Endodermal cell (in vitro differentiated cells): ENCODE measurements at regions not wholly inside any gene's neighbourhood (a gene's known extent, or its start where the extent isn't known, plus 50 kb on each side); places are given as distances from the start of the nearest gene placed in this dataset.
A peak's percentile ranks its signal among the peaks of the same experiment; 100 is the strongest.

Experiments used
- DNase-seq: peaks from one replicate; pipeline ENCODE4 v3.0.0-alpha.2; 2017
- H3K27ac ChIP-seq: 2 replicates; pipeline ENCODE4 v1.5.1; 2013; ENCODE audit warnings: mild to moderate bottlenecking, low read depth, low read length, moderate library complexity
- H3K27me3 ChIP-seq: 2 replicates; pipeline ENCODE4 v1.6.1; 2013; ENCODE audit warnings: mild to moderate bottlenecking, low read length, moderate library complexity; ENCODE audit not compliant: insufficient read depth, control insufficient read depth, poor library complexity, severe bottlenecking
- H3K36me3 ChIP-seq: 2 replicates; pipeline ENCODE4 v1.7.0; 2013; ENCODE audit warnings: mild to moderate bottlenecking, low read length, moderate library complexity; ENCODE audit not compliant: control insufficient read depth, insufficient read depth
- H3K4me1 ChIP-seq: one replicate; pipeline ENCODE4 v1.7.0; 2013; ENCODE audit warnings: low read length; ENCODE audit not compliant: control insufficient read depth, insufficient read depth
- H3K4me3 ChIP-seq: 2 replicates; pipeline ENCODE4 v1.5.1; 2013; ENCODE audit warnings: mild to moderate bottlenecking, low read length, moderate library complexity
- H3K9ac ChIP-seq: 2 replicates; pipeline ENCODE4 v1.6.1; 2013; ENCODE audit warnings: mild to moderate bottlenecking, low read length, moderate library complexity; ENCODE audit not compliant: poor library complexity, severe bottlenecking; ENCODE audit errors: extremely low read depth
- H3K9me3 ChIP-seq: 2 replicates; pipeline ENCODE4 v1.6.1; 2013; ENCODE audit warnings: mild to moderate bottlenecking, low read length, moderate library complexity; ENCODE audit not compliant: control insufficient read depth
- H3K27ac Mint-ChIP-seq: 2 replicates; pipeline ENCODE4 v1.8.0; 2020; ENCODE audit warnings: mixed read lengths
- H3K27me3 Mint-ChIP-seq: 2 replicates; pipeline ENCODE4 v1.8.0; 2021; ENCODE audit warnings: mild to moderate bottlenecking, mixed read lengths; ENCODE audit not compliant: insufficient read depth
- H3K36me3 Mint-ChIP-seq: 2 replicates; pipeline ENCODE4 v1.8.0; 2020; ENCODE audit warnings: low read depth, mixed read lengths
- H3K4me1 Mint-ChIP-seq: 2 replicates; pipeline ENCODE4 v1.8.0; 2020; ENCODE audit warnings: mixed read lengths
- H3K4me3 Mint-ChIP-seq: 2 replicates; pipeline ENCODE4 v1.8.0; 2020; ENCODE audit warnings: mild to moderate bottlenecking, moderate library complexity, mixed read lengths
- H3K9me3 Mint-ChIP-seq: 2 replicates; pipeline ENCODE4 v1.8.0; 2020; ENCODE audit warnings: mild to moderate bottlenecking, mixed read lengths
- WGBS, 2 experiments: methylation state at CpG; one replicate each; pipeline versions ENCODE4 v1.1.5 to v1.1.7; 2013; ENCODE audit warnings: missing lambda C conversion rate in 2 of 2, mixed read lengths in 1 of 2; ENCODE audit not compliant: insufficient coverage in 1 of 2, insufficient read length in 1 of 2; 5-methylcytosine and 5-hydroxymethylcytosine counted together
- TF ChIP-seq, protein P1 (sequence below): fragments of 200-600 bp; sonication (generic); conservative IDR thresholded peaks from 2 replicates; pipeline ENCODE4 v1.5.0; 2021; ENCODE audit warnings: antibody characterized with exemption, mild to moderate bottlenecking

DNA sequence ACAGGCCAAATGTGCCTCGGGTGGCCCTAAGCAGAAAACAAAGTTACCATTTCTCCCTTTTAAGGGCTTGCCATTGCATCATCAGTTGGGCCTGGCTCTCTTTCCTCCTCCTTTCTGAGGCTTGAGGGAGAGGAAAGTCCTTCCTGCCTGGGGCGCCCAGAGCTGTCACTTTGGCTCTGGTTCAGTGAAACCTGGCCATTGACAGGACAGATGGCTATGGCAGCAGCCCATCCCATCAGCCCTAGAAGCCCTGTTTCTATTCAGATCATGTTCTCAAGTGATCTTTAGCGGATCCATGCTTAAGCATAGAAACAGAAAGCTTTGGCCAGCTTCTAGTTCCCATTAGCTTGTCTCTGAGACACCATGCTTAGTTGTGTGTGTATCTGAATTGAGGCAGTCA lies 293.4 kb downstream of the YTHDC2 start:
- Histone ChIP-seq H3K9me3 (peaks cover 6% of the 10 kb centered on the region), H3K9ac (no peak overlapping the region), H3K4me1 (peaks cover 3% of the 10 kb centered on the region), H3K4me3 (no peak overlapping the region), H3K27ac (peak overlapping the region; percentile 83), H3K36me3 (no peaks in the 10 kb centered on the region), H3K27me3 (no peaks in the 10 kb centered on the region)
- H3K9me3 Mint-ChIP-seq = peaks cover 6% of the 10 kb centered on the region
- H3K4me3 Mint-ChIP-seq = no peak overlapping the region
- H3K4me1 Mint-ChIP-seq = peaks cover 7% of the 10 kb centered on the region
- no peak for DNase-seq
- TF ChIP-seq, protein P1, sequence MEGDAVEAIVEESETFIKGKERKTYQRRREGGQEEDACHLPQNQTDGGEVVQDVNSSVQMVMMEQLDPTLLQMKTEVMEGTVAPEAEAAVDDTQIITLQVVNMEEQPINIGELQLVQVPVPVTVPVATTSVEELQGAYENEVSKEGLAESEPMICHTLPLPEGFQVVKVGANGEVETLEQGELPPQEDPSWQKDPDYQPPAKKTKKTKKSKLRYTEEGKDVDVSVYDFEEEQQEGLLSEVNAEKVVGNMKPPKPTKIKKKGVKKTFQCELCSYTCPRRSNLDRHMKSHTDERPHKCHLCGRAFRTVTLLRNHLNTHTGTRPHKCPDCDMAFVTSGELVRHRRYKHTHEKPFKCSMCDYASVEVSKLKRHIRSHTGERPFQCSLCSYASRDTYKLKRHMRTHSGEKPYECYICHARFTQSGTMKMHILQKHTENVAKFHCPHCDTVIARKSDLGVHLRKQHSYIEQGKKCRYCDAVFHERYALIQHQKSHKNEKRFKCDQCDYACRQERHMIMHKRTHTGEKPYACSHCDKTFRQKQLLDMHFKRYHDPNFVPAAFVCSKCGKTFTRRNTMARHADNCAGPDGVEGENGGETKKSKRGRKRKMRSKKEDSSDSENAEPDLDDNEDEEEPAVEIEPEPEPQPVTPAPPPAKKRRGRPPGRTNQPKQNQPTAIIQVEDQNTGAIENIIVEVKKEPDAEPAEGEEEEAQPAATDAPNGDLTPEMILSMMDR = no peak
- no peak overlapping the region for H3K27ac Mint-ChIP-seq
- H3K36me3 Mint-ChIP-seq = no peaks in the 10 kb centered on the region
- peaks cover 6% of the 10 kb centered on the region for H3K27me3 Mint-ChIP-seq
- WGBS, 2 experiments = 89% methylated on average over 3 of the region's 3 CpGs; no CpG with 5 or more reads in 1 of the 2 experiments

DNA sequence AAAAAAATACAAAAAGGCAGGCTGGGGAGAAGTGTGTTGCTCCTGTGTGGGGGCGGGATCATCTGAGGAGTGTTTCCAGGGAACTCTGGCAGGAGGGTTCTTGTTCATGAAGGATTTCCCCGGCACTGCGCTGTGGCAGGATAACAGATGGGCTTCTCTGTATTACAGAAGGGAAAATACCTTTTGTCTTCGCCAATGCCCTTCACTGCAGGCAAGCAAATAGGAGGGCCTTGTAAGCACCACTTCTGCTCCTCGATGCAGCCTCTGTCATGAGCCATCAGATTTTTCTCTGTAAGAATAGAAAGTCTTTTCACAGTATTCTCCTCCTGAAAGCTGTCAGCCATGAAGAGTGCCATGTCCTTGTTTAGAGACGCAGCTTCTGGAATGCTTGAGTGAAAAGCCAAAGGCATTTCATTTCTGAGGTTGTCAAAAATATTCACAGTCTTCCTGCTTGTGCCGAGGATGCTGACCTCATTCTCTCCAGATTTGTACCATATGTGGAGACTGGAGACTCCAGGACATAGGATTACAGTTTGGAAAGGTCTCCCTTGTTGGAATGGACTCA lies 294.0 kb downstream of the YTHDC2 start:
- TF ChIP-seq, protein P1 = no peak
- H3K4me1 ChIP-seq = peaks cover 3% of the 10 kb centered on the region
- peaks cover 6% of the 10 kb centered on the region for H3K9me3 Mint-ChIP-seq
- H3K27me3 ChIP-seq = no peaks in the 10 kb centered on the region
- H3K36me3 ChIP-seq = no peaks in the 10 kb centered on the region
- H3K27me3 Mint-ChIP-seq = peaks cover 6% of the 10 kb centered on the region
- H3K4me1 Mint-ChIP-seq = peaks cover 7% of the 10 kb centered on the region
- WGBS, 2 experiments = 74 to 85% methylated on average over 6 to 7 of the region's 7 CpGs
- no peak overlapping the region for H3K4me3 Mint-ChIP-seq
- no peak overlapping the region for H3K4me3 ChIP-seq
- peaks cover 6% of the 10 kb centered on the region for H3K9me3 ChIP-seq
- peak overlapping the region; percentile 83 for H3K27ac ChIP-seq
- no peak overlapping the region for H3K9ac ChIP-seq
- no peak for DNase-seq
- H3K27ac Mint-ChIP-seq = no peak overlapping the region
- no peaks in the 10 kb centered on the region for H3K36me3 Mint-ChIP-seq

DNA sequence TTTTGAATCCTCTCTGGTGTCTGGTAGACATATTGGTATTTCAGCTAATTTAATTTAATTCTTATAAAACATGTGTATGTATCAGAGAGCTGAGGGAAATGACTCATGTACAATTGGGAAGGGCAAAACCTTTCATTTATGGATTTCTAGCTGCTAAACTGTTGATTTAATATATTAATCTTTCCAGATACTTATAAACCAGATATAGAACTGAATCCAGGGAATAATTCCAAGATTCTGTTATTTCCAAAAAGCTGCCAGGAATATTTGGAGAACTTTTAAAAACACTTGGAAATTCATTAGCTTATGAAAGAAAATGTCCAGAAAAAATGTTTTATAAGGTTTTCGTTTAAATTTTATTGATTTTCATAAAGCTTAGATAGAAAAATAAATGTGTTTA lies 295.5 kb downstream of the YTHDC2 start:
- Mint-ChIP-seq H3K9me3 (peaks cover 2% of the 10 kb centered on the region), H3K4me1 (peaks cover 7% of the 10 kb centered on the region), H3K4me3 (no peak overlapping the region), H3K27me3 (peaks cover 6% of the 10 kb centered on the region), H3K27ac (no peak overlapping the region), H3K36me3 (no peaks in the 10 kb centered on the region)
- Histone ChIP-seq H3K9me3 (peaks cover 2% of the 10 kb centered on the region), H3K36me3 (no peaks in the 10 kb centered on the region), H3K27me3 (no peaks in the 10 kb centered on the region), H3K27ac (no peak overlapping the region), H3K4me1 (peaks cover 3% of the 10 kb centered on the region), H3K4me3 (no peak overlapping the region), H3K9ac (no peak overlapping the region)
- WGBS, 2 experiments = 85 to 100% methylated on average over 1 of the region's 1 CpG
- no peak for DNase-seq
- TF ChIP-seq, protein P1 = no peak
